Uterus (tissue), 3 donors: ENCODE measurements at regions not wholly inside any gene's neighbourhood (a gene's known extent, or its start where the extent isn't known, plus 50 kb on each side); places are given as distances from the start of the nearest gene placed in this dataset.

Source experiments
- DNase-seq, 2 donors: peaks; one replicate each; pipeline ENCODE4 v3.0.0-alpha.2; 2019 to 2020
- H3K27ac ChIP-seq, 2 donors: fragments of 200-600 bp; sonication (generic); 1 replicate in 1 of 2; 2 replicates in 1 of 2; pipeline ENCODE4 v1.5.1; 2016 to 2018
- H3K27me3 ChIP-seq, 2 donors: fragments of 200-600 bp; sonication (generic); one replicate each; pipeline ENCODE4 v1.5.1; 2018 to 2019; ENCODE audit warnings: control low read depth in 1 of 2
- H3K36me3 ChIP-seq, 2 donors: fragments of 200-600 bp; sonication (generic); one replicate each; pipeline ENCODE4 v1.5.1; 2019; ENCODE audit warnings: control low read depth in 1 of 2
- H3K4me1 ChIP-seq, 2 donors: fragments of 200-600 bp; sonication (generic); one replicate each; pipeline ENCODE4 v1.5.1; 2018 to 2019; ENCODE audit warnings: control low read depth in 1 of 2
- H3K4me3 ChIP-seq, 2 donors: fragments of 200-600 bp; sonication (generic); 1 replicate in 1 of 2; 2 replicates in 1 of 2; pipeline ENCODE4 v1.5.1; 2018 to 2019; ENCODE audit warnings: mild to moderate bottlenecking in 1 of 2
- H3K9me3 ChIP-seq, 2 donors: fragments of 200-600 bp; sonication (generic); one replicate each; pipeline ENCODE4 v1.5.1; 2019; ENCODE audit warnings: control low read depth in 1 of 2
- CTCF ChIP-seq, 4 experiments: fragments of 200-600 bp in 2 of 4; fragments of 450-650 bp in 2 of 4; sonication (generic) in 2 of 4; IDR thresholded peaks; one replicate each; pipeline ENCODE4 v1.5.1; 2016 to 2019; ENCODE audit warnings: antibody characterized with exemption in 4 of 4, mild to moderate bottlenecking in 2 of 4, moderate library complexity in 1 of 4
- POLR2A ChIP-seq, 2 donors: fragments of 450-650 bp; IDR thresholded peaks; one replicate each; pipeline ENCODE4 v1.6.1; 2016; ENCODE audit warnings: antibody characterized with exemption in 2 of 2, mild to moderate bottlenecking in 1 of 2, moderate library complexity in 1 of 2
- intact Hi-C: fragments of 100-400 bp; cut with DNase I; formaldehyde crosslinking; loops from one replicate; pipeline ENCODE4 v1.15.1; 2023; ENCODE audit warnings: low total_unique reads
- donor health status: DM: yes; HTN: yes; CAD: no.

DNA sequence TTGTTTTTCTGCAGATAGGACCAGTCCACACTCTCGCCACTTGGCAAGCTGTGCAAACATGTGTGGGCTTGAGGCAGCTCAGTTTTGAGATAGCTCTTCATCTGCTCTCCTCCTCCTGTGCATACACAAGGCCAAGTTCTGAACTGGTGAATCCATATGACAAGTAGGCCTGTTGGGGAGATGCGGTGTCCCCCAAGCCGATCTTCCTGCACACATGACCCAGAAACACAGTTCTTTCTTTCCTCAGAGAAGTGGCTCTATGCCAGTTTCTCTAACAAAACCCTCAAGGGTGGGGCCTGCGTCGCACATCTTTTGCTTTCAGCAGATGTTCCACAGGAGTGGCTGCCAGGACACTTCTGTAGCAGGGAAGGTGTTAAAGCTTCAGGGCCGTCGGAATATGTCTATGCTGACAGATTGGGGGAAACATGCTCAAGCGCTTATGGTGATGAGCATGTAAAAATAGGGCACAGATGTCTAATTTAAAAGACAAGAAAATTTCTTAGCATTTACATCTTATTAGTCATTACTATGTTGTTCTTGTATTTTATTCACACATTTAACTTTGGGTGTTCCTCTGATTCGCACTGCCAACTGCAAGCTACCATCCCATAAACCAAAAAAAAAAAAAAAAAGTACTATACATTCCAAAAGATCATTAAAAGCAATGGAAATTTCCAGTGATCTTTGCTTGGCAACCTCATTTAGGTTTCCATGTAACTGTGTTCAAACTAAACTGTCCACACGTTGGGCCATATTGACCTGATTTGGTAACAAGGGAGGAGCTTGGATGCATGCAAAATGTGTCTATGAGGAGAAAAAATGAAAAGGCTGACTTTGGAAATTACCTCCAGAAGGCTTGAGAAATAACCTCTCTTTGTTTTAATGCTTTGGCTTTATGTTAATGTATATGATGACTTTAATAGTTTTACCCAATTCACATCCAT, 1055.5 kb upstream of the KLHL29 start:
- no peak for DNase-seq
- Histone ChIP-seq H3K27me3 (no peaks in the 10 kb centered on the region), H3K9me3 (no peaks in the 10 kb centered on the region), H3K36me3 (no peaks in the 10 kb centered on the region), H3K27ac (no peak overlapping the region), H3K4me1 (no peaks in the 10 kb centered on the region), H3K4me3 (no peak overlapping the region)
- intact Hi-C loops = no loop called here
- TF ChIP-seq CTCF (IDR thresholded peaks at IDR 0.05) (no peak), POLR2A (IDR thresholded peaks at IDR 0.05) (no peak)

GRCh38 chr2:22336414-22336813, 1048.6 kb upstream of the KLHL29 start:
- Histone ChIP-seq H3K27me3 (no peaks in the 10 kb centered on the region), H3K4me1 (no peaks in the 10 kb centered on the region), H3K27ac (no peak overlapping the region)

DNA sequence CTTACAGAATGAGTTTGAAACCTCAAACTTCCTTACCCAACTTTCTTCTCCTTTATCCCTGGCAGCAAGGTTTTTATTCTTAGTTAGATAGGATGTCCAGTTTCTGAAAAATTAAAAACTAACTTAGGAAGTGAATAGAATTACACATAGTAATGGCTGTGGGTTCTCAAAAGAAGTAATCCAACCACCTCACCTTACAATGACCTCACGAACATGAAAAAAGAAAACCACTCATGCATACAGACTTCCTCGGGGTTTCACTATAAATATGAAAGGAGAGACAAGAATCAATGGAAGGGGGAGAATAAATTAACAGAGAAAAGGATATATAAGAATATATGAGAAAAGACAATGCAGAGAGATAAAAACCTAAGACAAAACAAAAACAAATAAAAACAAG, 1044.3 kb upstream of the KLHL29 start:
- intact Hi-C loops = no loop called here
- Histone ChIP-seq H3K36me3 (no peaks in the 10 kb centered on the region), H3K27ac (no peak overlapping the region), H3K27me3 (no peaks in the 10 kb centered on the region), H3K4me3 (no peak overlapping the region), H3K9me3 (no peaks in the 10 kb centered on the region), H3K4me1 (no peaks in the 10 kb centered on the region)
- DNase-seq = no peak
- TF ChIP-seq CTCF (IDR thresholded peaks at IDR 0.05) (no peak), POLR2A (IDR thresholded peaks at IDR 0.05) (no peak)

More at GRCh38 chr2:22336414-22336813, 1048.6 kb upstream of the KLHL29 start:
- H3K4me3 ChIP-seq = no peak overlapping the region
- no peak for DNase-seq
- no peaks in the 10 kb centered on the region for H3K9me3 ChIP-seq
- H3K36me3 ChIP-seq = no peaks in the 10 kb centered on the region
- TF ChIP-seq POLR2A (IDR thresholded peaks at IDR 0.05) = no peak
- intact Hi-C loops = no loop called here

DNA sequence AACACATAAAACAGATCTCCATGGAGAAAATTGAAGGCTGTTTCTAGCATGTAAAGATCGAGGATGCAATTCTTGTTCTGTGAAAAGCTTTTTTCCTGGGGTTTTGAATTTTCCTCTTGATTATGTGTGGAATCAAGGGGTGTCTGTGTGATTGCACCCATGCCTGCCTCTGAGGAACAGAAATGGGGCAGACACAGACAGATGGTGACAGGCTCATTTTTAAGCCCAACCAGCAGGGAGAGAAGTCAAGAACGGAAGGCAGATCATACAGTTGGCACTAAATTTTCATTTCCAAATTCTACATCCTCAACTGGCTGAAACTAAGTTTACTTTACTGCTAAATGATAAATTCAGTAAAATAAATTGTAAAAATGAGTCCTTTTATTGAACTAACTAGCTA, 1037.7 kb upstream of the KLHL29 start:
- H3K4me1 ChIP-seq = no peaks in the 10 kb centered on the region
- H3K9me3 ChIP-seq = no peaks in the 10 kb centered on the region
- DNase-seq = no peak
- intact Hi-C loops = no loop called here
- H3K4me3 ChIP-seq = no peak overlapping the region
- no peaks in the 10 kb centered on the region for H3K27me3 ChIP-seq
- TF ChIP-seq POLR2A (IDR thresholded peaks at IDR 0.05) = no peak
- TF ChIP-seq CTCF (IDR thresholded peaks at IDR 0.05) = no peak
- H3K27ac ChIP-seq = no peak overlapping the region
- no peaks in the 10 kb centered on the region for H3K36me3 ChIP-seq

- H3K9me3 ChIP-seq = no peaks in the 10 kb centered on the region
- H3K36me3 ChIP-seq = no peaks in the 10 kb centered on the region
- H3K27me3 ChIP-seq = no peaks in the 10 kb centered on the region
- intact Hi-C loops = no loop called here
- H3K27ac ChIP-seq = no peak overlapping the region
- no peaks in the 10 kb centered on the region for H3K4me1 ChIP-seq
- no peak for TF ChIP-seq POLR2A (IDR thresholded peaks at IDR 0.05)
- no peak for TF ChIP-seq CTCF (IDR thresholded peaks at IDR 0.05)
- H3K4me3 ChIP-seq = no peak overlapping the region
- DNase-seq = no peak
These were observed 1034.4 kb upstream of the KLHL29 start for GRCh38 chr2:22350621-22351020.
